CD14-positive monocyte (primary cell): ENCODE measurements at regions not wholly inside any gene's neighbourhood (a gene's known extent, or its start where the extent isn't known, plus 50 kb on each side); places are given as distances from the start of the nearest gene placed in this dataset.

ENCODE experiments used
- DNase-seq, 3 donors: peaks; one replicate each; pipeline ENCODE4 v3.0.0-alpha.2; 2011 to 2022
- H2AFZ ChIP-seq: 2 replicates; pipeline ENCODE4 v1.6.0; 2012; ENCODE audit warnings: mild to moderate bottlenecking, low read depth, low read length, inconsistent platforms; ENCODE audit not compliant: insufficient read depth, poor library complexity, severe bottlenecking
- H3K27ac ChIP-seq, 2 donors: 1 replicate in 1 of 2; 2 replicates in 1 of 2; pipeline ENCODE4 v1.5.1; 2012 to 2013; ENCODE audit warnings: low read length in 2 of 2, control low read depth in 1 of 2, inconsistent platforms in 1 of 2, low read depth in 1 of 2, mild to moderate bottlenecking in 1 of 2
- H3K27me3 ChIP-seq, 2 donors: one replicate each; pipeline versions ENCODE4 v1.6.0 to v1.6.1; 2011 to 2013; ENCODE audit warnings: low read length in 2 of 2; ENCODE audit not compliant: control insufficient read depth in 2 of 2, insufficient read depth in 2 of 2
- H3K36me3 ChIP-seq, 2 donors: replicated peaks in 1 of 2; 1 replicate in 1 of 2; 2 replicates in 1 of 2; pipeline versions ENCODE4 v1.5.1 to v1.6.1; 2012 to 2013; ENCODE audit warnings: low read length in 2 of 2, control low read depth in 1 of 2, inconsistent platforms in 1 of 2, mild to moderate bottlenecking in 1 of 2; ENCODE audit not compliant: insufficient read depth in 2 of 2, control insufficient read depth in 1 of 2
- H3K4me1 ChIP-seq, 2 donors: 1 replicate in 1 of 2; 2 replicates in 1 of 2; pipeline versions ENCODE4 v1.5.1 to v1.6.1; 2012 to 2013; ENCODE audit warnings: low read length in 2 of 2, control low read depth in 1 of 2, inconsistent platforms in 1 of 2, mild to moderate bottlenecking in 1 of 2, moderate library complexity in 1 of 2; ENCODE audit not compliant: insufficient read depth in 2 of 2, control insufficient read depth in 1 of 2
- H3K4me2 ChIP-seq: replicated peaks from 2 replicates; pipeline ENCODE3; 2012; ENCODE audit warnings: low read length, moderate library complexity, mild to moderate bottlenecking; ENCODE audit not compliant: poor library complexity, severe bottlenecking; ENCODE audit errors: extremely low read depth
- H3K4me3 ChIP-seq, 3 experiments: fragments of 200-600 bp in 1 of 3; sonication (generic) in 1 of 3; replicated peaks in 1 of 3; 1 replicate in 2 of 3; 2 replicates in 1 of 3; pipeline ENCODE4 v1.5.1; 2011 to 2013; ENCODE audit warnings: low read length in 3 of 3, mild to moderate bottlenecking in 3 of 3, control low read depth in 2 of 3, low read depth in 2 of 3, inconsistent platforms in 1 of 3, moderate library complexity in 1 of 3
- H3K79me2 ChIP-seq: 2 replicates; pipeline ENCODE4 v1.6.0; 2012; ENCODE audit warnings: mild to moderate bottlenecking, control low read depth, inconsistent platforms, low read length, moderate library complexity; ENCODE audit not compliant: insufficient read depth
- H3K9ac ChIP-seq: 2 replicates; pipeline ENCODE4 v1.6.0; 2017; ENCODE audit warnings: low read length, mild to moderate bottlenecking; ENCODE audit not compliant: insufficient read depth, poor library complexity, severe bottlenecking
- H3K9me3 ChIP-seq, 2 donors: replicated peaks in 1 of 2; 1 replicate in 1 of 2; 2 replicates in 1 of 2; pipeline versions ENCODE4 v1.5.1 to v1.6.1; 2012 to 2013; ENCODE audit warnings: low read length in 2 of 2, control low read depth in 1 of 2; ENCODE audit not compliant: control insufficient read depth in 1 of 2, insufficient read depth in 1 of 2
- H4K20me1 ChIP-seq: 2 replicates; pipeline ENCODE4 v1.6.0; 2012; ENCODE audit warnings: mild to moderate bottlenecking, low read length, control low read depth, moderate library complexity; ENCODE audit not compliant: insufficient read depth
- H3K27ac Mint-ChIP-seq, 7 donors: one replicate each; pipeline ENCODE4 v1.8.0; 2020; ENCODE audit warnings: mild to moderate bottlenecking in 7 of 7, mixed read lengths in 7 of 7, moderate library complexity in 6 of 7, inconsistent platforms in 2 of 7
- H3K27me3 Mint-ChIP-seq, 3 donors: one replicate each; pipeline ENCODE4 v1.8.0; 2021 to 2022; ENCODE audit warnings: low read depth in 3 of 3, mild to moderate bottlenecking in 3 of 3, mixed read lengths in 3 of 3, moderate library complexity in 3 of 3, inconsistent platforms in 1 of 3
- H3K36me3 Mint-ChIP-seq, 2 donors: one replicate each; pipeline ENCODE4 v1.8.0; 2020; ENCODE audit warnings: mixed read lengths in 2 of 2, inconsistent platforms in 1 of 2, mild to moderate bottlenecking in 1 of 2
- H3K4me1 Mint-ChIP-seq: one replicate; pipeline ENCODE4 v1.8.0; 2020; ENCODE audit warnings: mild to moderate bottlenecking, mixed read lengths
- H3K4me3 Mint-ChIP-seq, 2 donors: one replicate each; pipeline ENCODE4 v1.8.0; 2020; ENCODE audit warnings: mild to moderate bottlenecking in 2 of 2, mixed read lengths in 2 of 2, moderate library complexity in 1 of 2
- H3K9me3 Mint-ChIP-seq, 7 donors: one replicate each; pipeline ENCODE4 v1.8.0; 2020 to 2022; ENCODE audit warnings: mixed read lengths in 7 of 7, mild to moderate bottlenecking in 6 of 7, moderate library complexity in 6 of 7, inconsistent platforms in 2 of 7
- CTCF ChIP-seq: fragments of 200-600 bp; IDR thresholded peaks from one replicate; pipeline ENCODE4 v1.8.0; 2022; ENCODE audit warnings: antibody characterized with exemption, mild to moderate bottlenecking
- WGBS: methylation state at CpG from one replicate; pipeline ENCODE4 v1.1.5; 2013; ENCODE audit warnings: missing lambda C conversion rate; ENCODE audit not compliant: insufficient coverage; 5-methylcytosine and 5-hydroxymethylcytosine counted together
- intact Hi-C, 2 donors: fragments of 100-400 bp; cut with micrococcal nuclease; formaldehyde crosslinking; loops; one replicate each; pipeline versions ENCODE4 v1.15.0 to v1.15.1; 2023

- Histone ChIP-seq H3K79me2 (no peaks in the 10 kb centered on the region), H3K4me2 (no peak overlapping the region), H3K4me1 (no peaks in the 10 kb centered on the region), H3K4me3 (no peak overlapping the region), H2AFZ (no peak overlapping the region), H4K20me1 (no peaks in the 10 kb centered on the region), H3K36me3 (no peaks in the 10 kb centered on the region), H3K9ac (no peak overlapping the region), H3K27ac (no peak overlapping the region), H3K9me3 (no peaks in the 10 kb centered on the region), H3K27me3 (no peaks in the 10 kb centered on the region)
- peaks cover 0 to 13% (median 1%) of the 10 kb centered on the region in 7 donors for H3K9me3 Mint-ChIP-seq
- H3K27ac Mint-ChIP-seq: no peak overlapping the region
- TF ChIP-seq CTCF: no peak
- DNase-seq: no peak
- WGBS: no CpG with 5 or more reads among the region's 2 CpGs
- H3K27me3 Mint-ChIP-seq: peaks cover 0 to 2% (median 0%) of the 10 kb centered on the region in 3 donors
- H3K4me1 Mint-ChIP-seq: no peaks in the 10 kb centered on the region
- intact Hi-C loops: no loop called here
- no peaks in the 10 kb centered on the region for H3K36me3 Mint-ChIP-seq
- no peak overlapping the region for H3K4me3 Mint-ChIP-seq
These were observed 68.7 kb upstream of the DLX6 start for GRCh38 chr7:96936621-96937020.

- H3K36me3 ChIP-seq: no peaks in the 10 kb centered on the region
- 92% methylated on average over 3 of the region's 4 CpGs for WGBS
- peaks cover 0 to 2% (median 2%) of the 10 kb centered on the region in 3 donors for H3K27me3 Mint-ChIP-seq
- no peaks in the 10 kb centered on the region for H3K4me1 Mint-ChIP-seq
- peaks cover 0 to 2% (median 0%) of the 10 kb centered on the region in 7 donors for H3K9me3 Mint-ChIP-seq
- H3K36me3 Mint-ChIP-seq: no peaks in the 10 kb centered on the region
- H3K79me2 ChIP-seq: no peaks in the 10 kb centered on the region
- H3K27ac Mint-ChIP-seq: no peak overlapping the region
- H3K4me1 ChIP-seq: no peaks in the 10 kb centered on the region
- H3K27ac ChIP-seq: no peak overlapping the region
- H3K27me3 ChIP-seq: no peaks in the 10 kb centered on the region
- no peak overlapping the region for H2AFZ ChIP-seq
- intact Hi-C loops: no loop called here
- H3K9ac ChIP-seq: no peak overlapping the region
- no peak for TF ChIP-seq CTCF
- H3K4me2 ChIP-seq: no peak overlapping the region
- no peak for DNase-seq
- H4K20me1 ChIP-seq: no peaks in the 10 kb centered on the region
- H3K9me3 ChIP-seq: no peaks in the 10 kb centered on the region
- H3K4me3 Mint-ChIP-seq: no peak overlapping the region
- H3K4me3 ChIP-seq: no peak overlapping the region
These were observed 63.2 kb upstream of the DLX6 start for GRCh38 chr7:96942112-96942511.
